Loucy (cell line): ENCODE measurements at regions not wholly inside any gene's neighbourhood (a gene's known extent, or its start where the extent isn't known, plus 50 kb on each side); places are given as distances from the start of the nearest gene placed in this dataset.

Experiments used
- EZH2phosphoT487 ChIP-seq: fragments of 200-600 bp; IDR thresholded peaks from 2 replicates; pipeline ENCODE4 v1.6.1; 2018; ENCODE audit warnings: antibody characterized with exemption, mild to moderate bottlenecking, moderate library complexity, borderline replicate concordance
- TF ChIP-seq, protein P1 (sequence below): fragments of 200-600 bp; sonication (generic); conservative IDR thresholded peaks from 2 replicates; pipeline ENCODE4 v1.5.1; 2014; ENCODE audit warnings: mild to moderate bottlenecking, antibody characterized with exemption, low read length

DNA sequence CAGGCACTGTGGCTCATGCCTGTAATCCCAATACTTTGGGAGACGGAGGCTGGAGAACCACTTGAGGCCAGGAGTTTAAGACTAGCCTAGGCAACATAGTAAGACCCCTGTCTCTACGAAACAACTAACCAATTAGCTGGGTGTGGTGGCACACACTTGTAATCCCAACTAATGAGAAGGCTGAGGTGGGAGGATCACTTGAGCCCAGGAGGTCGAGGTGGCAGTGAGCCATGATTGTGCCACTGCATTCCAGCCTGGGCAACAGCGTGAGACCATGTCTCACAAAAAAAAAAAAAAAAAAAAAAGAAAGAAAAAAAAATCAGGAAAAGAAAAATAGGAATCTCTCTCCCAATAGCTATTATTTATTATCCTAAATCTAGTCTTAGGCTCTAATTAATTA, 56.8 kb upstream of the UBAC2 start:
- TF ChIP-seq, protein P1, sequence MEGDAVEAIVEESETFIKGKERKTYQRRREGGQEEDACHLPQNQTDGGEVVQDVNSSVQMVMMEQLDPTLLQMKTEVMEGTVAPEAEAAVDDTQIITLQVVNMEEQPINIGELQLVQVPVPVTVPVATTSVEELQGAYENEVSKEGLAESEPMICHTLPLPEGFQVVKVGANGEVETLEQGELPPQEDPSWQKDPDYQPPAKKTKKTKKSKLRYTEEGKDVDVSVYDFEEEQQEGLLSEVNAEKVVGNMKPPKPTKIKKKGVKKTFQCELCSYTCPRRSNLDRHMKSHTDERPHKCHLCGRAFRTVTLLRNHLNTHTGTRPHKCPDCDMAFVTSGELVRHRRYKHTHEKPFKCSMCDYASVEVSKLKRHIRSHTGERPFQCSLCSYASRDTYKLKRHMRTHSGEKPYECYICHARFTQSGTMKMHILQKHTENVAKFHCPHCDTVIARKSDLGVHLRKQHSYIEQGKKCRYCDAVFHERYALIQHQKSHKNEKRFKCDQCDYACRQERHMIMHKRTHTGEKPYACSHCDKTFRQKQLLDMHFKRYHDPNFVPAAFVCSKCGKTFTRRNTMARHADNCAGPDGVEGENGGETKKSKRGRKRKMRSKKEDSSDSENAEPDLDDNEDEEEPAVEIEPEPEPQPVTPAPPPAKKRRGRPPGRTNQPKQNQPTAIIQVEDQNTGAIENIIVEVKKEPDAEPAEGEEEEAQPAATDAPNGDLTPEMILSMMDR = no peak
- TF ChIP-seq EZH2phosphoT487 = no peak
